HL-60 (cell line): ENCODE measurements at regions not wholly inside any gene's neighbourhood (a gene's known extent, or its start where the extent isn't known, plus 50 kb on each side); places are given as distances from the start of the nearest gene placed in this dataset.

Experiments
- DNase-seq, 2 experiments: peaks; one replicate each; pipeline ENCODE4 v3.0.0-alpha.2; 2010 to 2020; ENCODE audit warnings: low read depth in 1 of 2, low spot score in 1 of 2
- H3K27ac ChIP-seq: fragments of 250-450 bp; sonication (Bioruptor Pico); replicated peaks from 2 replicates; pipeline ENCODE4 v1.5.1; 2020; ENCODE audit warnings: mild to moderate bottlenecking, moderate library complexity
- H3K27me3 ChIP-seq: fragments of 250-450 bp; sonication (Bioruptor Pico); 2 replicates; pipeline ENCODE4 v1.5.1; 2021; ENCODE audit warnings: mild to moderate bottlenecking, moderate library complexity; ENCODE audit not compliant: insufficient read depth, poor library complexity, severe bottlenecking
- H3K4me3 ChIP-seq: replicated peaks from 2 replicates; pipeline ENCODE4 v1.5.1; 2011; ENCODE audit warnings: mild to moderate bottlenecking, control low read depth, low read length; ENCODE audit not compliant: insufficient read depth
- GABPA ChIP-seq: IDR thresholded peaks from 2 replicates; pipeline ENCODE4 v1.6.1; 2012; ENCODE audit warnings: low read depth
- POLR2AphosphoS5 ChIP-seq: IDR thresholded peaks from 2 replicates; pipeline ENCODE4 v1.6.1; 2012; ENCODE audit warnings: low read depth
- SPI1 ChIP-seq: IDR thresholded peaks from 2 replicates; pipeline ENCODE4 v1.6.1; 2012; ENCODE audit warnings: low read depth, mild to moderate bottlenecking, borderline replicate concordance
- TF ChIP-seq, protein P1 (sequence below): IDR thresholded peaks from 2 replicates; pipeline ENCODE4 v1.6.1; 2012; ENCODE audit warnings: low read depth; ENCODE audit not compliant: insufficient replicate concordance
- TF ChIP-seq, protein P2 (sequence below): IDR thresholded peaks from one replicate; pipeline ENCODE4 v1.5.1; 2011; ENCODE audit warnings: low read length, control low read depth, inconsistent platforms; ENCODE audit not compliant: insufficient read depth

DNA sequence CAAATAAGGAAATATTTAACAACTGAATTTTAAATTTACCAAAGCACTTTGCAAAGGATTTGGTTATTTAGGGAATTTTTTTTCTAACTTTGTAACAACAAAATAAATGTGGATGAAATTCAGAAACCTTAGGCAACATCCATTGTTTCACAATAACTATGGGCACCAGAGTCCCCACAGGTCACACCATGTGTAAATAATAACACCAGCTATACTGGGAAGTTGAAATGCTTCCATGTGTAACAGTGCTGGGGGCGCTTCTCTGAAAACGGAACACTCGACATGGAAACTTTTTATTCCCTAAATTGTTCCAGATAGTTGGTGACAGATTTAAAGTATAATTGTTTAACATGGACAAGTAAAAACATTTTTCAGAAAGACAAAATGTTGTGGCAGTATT, 818.6 kb downstream of the TNS3 start:
- H3K4me3 ChIP-seq, result no peak overlapping the region
- no peaks in the 10 kb centered on the region for H3K27me3 ChIP-seq
- no peak overlapping the region for H3K27ac ChIP-seq
- no peak for DNase-seq
- TF ChIP-seq, protein P1, sequence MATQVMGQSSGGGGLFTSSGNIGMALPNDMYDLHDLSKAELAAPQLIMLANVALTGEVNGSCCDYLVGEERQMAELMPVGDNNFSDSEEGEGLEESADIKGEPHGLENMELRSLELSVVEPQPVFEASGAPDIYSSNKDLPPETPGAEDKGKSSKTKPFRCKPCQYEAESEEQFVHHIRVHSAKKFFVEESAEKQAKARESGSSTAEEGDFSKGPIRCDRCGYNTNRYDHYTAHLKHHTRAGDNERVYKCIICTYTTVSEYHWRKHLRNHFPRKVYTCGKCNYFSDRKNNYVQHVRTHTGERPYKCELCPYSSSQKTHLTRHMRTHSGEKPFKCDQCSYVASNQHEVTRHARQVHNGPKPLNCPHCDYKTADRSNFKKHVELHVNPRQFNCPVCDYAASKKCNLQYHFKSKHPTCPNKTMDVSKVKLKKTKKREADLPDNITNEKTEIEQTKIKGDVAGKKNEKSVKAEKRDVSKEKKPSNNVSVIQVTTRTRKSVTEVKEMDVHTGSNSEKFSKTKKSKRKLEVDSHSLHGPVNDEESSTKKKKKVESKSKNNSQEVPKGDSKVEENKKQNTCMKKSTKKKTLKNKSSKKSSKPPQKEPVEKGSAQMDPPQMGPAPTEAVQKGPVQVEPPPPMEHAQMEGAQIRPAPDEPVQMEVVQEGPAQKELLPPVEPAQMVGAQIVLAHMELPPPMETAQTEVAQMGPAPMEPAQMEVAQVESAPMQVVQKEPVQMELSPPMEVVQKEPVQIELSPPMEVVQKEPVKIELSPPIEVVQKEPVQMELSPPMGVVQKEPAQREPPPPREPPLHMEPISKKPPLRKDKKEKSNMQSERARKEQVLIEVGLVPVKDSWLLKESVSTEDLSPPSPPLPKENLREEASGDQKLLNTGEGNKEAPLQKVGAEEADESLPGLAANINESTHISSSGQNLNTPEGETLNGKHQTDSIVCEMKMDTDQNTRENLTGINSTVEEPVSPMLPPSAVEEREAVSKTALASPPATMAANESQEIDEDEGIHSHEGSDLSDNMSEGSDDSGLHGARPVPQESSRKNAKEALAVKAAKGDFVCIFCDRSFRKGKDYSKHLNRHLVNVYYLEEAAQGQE, result no peak
- TF ChIP-seq, protein P2, sequence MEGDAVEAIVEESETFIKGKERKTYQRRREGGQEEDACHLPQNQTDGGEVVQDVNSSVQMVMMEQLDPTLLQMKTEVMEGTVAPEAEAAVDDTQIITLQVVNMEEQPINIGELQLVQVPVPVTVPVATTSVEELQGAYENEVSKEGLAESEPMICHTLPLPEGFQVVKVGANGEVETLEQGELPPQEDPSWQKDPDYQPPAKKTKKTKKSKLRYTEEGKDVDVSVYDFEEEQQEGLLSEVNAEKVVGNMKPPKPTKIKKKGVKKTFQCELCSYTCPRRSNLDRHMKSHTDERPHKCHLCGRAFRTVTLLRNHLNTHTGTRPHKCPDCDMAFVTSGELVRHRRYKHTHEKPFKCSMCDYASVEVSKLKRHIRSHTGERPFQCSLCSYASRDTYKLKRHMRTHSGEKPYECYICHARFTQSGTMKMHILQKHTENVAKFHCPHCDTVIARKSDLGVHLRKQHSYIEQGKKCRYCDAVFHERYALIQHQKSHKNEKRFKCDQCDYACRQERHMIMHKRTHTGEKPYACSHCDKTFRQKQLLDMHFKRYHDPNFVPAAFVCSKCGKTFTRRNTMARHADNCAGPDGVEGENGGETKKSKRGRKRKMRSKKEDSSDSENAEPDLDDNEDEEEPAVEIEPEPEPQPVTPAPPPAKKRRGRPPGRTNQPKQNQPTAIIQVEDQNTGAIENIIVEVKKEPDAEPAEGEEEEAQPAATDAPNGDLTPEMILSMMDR, result no peak
- TF ChIP-seq POLR2AphosphoS5 (no peak), GABPA (no peak), SPI1 (no peak)

DNA sequence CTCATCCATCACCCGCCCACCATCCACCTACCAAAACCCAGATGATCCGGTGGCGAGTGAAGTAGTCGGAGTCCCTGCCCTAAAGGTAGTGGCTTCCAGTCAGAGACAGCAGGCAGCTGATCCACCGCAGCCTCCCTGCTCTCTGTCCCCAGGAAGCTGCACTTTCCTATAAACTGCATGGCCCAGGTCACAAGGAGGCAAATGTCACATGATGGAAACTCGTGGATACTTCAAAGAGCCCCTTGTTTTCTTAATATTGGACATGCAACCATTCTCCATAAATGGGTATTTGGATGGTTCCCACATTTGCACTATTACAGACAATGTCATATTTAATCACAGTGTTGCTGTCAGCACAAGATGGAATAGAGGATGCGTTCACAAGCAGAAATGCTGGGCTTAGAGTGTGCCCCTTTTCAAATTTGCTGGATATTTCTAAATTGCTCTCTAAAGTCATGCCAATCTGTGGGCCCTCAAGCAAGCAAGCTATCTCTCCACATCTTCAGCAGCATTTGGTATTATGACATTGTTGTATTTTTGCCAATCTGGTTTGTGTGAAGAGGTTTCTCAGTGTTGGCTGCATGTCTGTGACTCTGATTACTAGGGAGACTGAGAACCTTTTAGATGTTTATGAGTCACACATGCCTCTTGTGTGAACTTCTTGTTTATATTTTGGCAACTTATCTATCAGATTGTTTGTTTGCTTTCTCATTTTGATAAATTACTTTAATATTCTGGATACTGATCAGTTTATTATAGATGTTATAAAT, 822.0 kb downstream of the TNS3 start:
- DNase-seq, result no peak
- TF ChIP-seq, protein P2, result no peak
- TF ChIP-seq SPI1, result no peak
- no peak for TF ChIP-seq POLR2AphosphoS5
- Histone ChIP-seq H3K27ac (no peak overlapping the region), H3K27me3 (no peaks in the 10 kb centered on the region), H3K4me3 (no peak overlapping the region)

DNA sequence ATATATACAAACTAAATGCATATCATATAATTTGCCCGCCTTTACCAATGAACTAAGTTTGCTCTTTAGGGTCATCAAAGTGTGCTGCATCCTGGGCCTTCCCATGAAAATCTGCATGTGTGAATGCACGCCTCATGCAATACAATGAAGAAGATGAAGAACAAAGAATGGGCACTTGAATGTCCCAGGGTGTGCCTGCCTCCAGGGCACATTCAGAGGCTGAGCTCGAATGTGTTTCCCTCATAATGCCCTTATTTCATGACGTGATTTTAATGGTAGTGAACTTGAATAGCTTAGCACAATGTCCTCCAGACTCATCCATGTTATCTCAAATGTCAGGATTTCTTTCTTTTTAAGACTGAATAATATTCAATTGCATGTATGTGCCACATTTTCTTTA, 824.9 kb downstream of the TNS3 start:
- no peaks in the 10 kb centered on the region for H3K27me3 ChIP-seq
- TF ChIP-seq SPI1 (no peak), POLR2AphosphoS5 (no peak), GABPA (no peak)
- TF ChIP-seq, protein P2, result no peak
- TF ChIP-seq, protein P1, result no peak
- no peak for DNase-seq
- no peak overlapping the region for H3K27ac ChIP-seq
- H3K4me3 ChIP-seq, result no peak overlapping the region

DNA sequence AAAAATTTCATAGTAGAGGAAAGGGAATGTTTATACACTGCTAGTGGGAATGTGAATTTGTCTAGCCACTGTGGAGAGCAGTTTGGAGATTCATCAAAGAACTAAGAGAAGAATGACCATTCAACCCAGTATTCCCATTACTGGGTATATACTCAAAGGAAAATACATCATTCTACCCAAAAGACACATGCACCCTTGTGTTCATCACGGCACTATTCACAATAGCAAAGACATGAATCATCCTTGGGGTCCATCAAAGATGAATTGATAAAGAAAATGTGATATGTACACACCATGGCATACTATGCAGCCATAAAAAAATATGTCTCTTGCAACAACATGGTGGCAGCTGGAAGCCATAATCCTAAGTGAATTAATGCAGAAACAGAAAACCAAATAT, 825.7 kb downstream of the TNS3 start:
- Histone ChIP-seq H3K4me3 (no peak overlapping the region), H3K27ac (no peak overlapping the region), H3K27me3 (no peaks in the 10 kb centered on the region)
- TF ChIP-seq GABPA, result no peak
- no peak for DNase-seq
